Ishikawa (cell line): ENCODE measurements at regions not wholly inside any gene's neighbourhood (a gene's known extent, or its start where the extent isn't known, plus 50 kb on each side); places are given as distances from the start of the nearest gene placed in this dataset.

Source experiments
- CEBPB ChIP-seq: IDR thresholded peaks from 2 replicates; pipeline ENCODE4 v1.6.1; 2012
- CREB1 ChIP-seq: IDR thresholded peaks from 2 replicates; pipeline ENCODE4 v1.6.1; 2012; ENCODE audit warnings: low read depth
- EGR1 ChIP-seq: IDR thresholded peaks from 2 replicates; pipeline ENCODE4 v1.6.1; 2012
- EP300 ChIP-seq: IDR thresholded peaks from 2 replicates; pipeline ENCODE4 v1.6.1; 2012; ENCODE audit warnings: borderline replicate concordance
- FOXM1 ChIP-seq: IDR thresholded peaks from 2 replicates; pipeline ENCODE4 v1.6.1; 2012; ENCODE audit warnings: low read depth, borderline replicate concordance
- TAF1 ChIP-seq: IDR thresholded peaks from 2 replicates; pipeline ENCODE4 v1.6.1; 2012; ENCODE audit warnings: low read depth, mild to moderate bottlenecking
- TCF12 ChIP-seq: IDR thresholded peaks from 2 replicates; pipeline ENCODE4 v1.6.1; 2012; ENCODE audit warnings: low read depth
- TEAD4 ChIP-seq: IDR thresholded peaks from 2 replicates; pipeline ENCODE4 v1.6.1; 2012
- YY1 ChIP-seq: IDR thresholded peaks from 2 replicates; pipeline ENCODE4 v1.6.1; 2012; ENCODE audit warnings: low read depth
- TF ChIP-seq, protein P1 (sequence below): IDR thresholded peaks from 2 replicates; pipeline ENCODE4 v1.6.1; 2012
- TF ChIP-seq, protein P2 (sequence below): IDR thresholded peaks from 2 replicates; pipeline ENCODE4 v1.6.1; 2012; ENCODE audit warnings: low read depth, mild to moderate bottlenecking

DNA sequence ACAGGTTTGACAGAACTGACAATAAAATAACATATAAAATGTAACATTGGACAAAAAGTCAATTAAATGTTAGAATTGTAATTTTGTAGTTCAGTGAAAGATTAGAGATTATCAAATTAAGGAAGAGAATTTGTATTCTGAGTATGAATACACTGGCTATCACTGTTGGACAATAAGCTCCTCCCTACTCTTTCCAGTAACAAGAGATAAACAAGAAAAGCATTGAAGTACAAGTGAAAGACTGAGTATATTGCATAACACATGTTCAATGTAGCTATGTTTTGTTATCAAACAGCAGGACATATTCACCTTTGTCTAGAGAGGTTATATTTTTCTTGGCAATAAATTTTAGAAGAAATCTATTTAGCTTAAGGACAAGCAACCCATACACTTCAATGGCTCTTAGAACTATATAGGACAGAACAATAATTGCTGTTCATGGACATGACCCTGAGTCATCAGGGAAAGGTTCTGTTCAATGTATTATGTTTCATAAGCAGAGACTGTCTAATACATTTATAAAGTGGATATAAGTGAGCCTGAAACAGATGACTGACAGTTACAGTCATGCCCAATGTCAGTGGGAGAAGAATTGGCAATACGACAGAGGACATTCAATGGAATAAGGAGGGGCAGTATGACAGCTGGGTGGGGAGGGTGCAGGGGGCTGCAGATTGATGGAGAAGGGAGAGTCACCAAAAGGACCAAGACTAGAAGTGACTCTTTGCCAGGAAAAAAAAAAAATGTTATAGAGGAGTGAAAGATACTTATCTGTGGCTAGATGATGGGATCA, 520.4 kb downstream of the FRK start:
- TF ChIP-seq TCF12, result no peak
- TF ChIP-seq TAF1, result no peak
- TF ChIP-seq EGR1, result no peak
- TF ChIP-seq EP300, result no peak
- no peak for TF ChIP-seq YY1
- TF ChIP-seq, protein P1, sequence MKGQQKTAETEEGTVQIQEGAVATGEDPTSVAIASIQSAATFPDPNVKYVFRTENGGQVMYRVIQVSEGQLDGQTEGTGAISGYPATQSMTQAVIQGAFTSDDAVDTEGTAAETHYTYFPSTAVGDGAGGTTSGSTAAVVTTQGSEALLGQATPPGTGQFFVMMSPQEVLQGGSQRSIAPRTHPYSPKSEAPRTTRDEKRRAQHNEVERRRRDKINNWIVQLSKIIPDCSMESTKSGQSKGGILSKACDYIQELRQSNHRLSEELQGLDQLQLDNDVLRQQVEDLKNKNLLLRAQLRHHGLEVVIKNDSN, result no peak
- no peak for TF ChIP-seq CEBPB
- TF ChIP-seq, protein P2, sequence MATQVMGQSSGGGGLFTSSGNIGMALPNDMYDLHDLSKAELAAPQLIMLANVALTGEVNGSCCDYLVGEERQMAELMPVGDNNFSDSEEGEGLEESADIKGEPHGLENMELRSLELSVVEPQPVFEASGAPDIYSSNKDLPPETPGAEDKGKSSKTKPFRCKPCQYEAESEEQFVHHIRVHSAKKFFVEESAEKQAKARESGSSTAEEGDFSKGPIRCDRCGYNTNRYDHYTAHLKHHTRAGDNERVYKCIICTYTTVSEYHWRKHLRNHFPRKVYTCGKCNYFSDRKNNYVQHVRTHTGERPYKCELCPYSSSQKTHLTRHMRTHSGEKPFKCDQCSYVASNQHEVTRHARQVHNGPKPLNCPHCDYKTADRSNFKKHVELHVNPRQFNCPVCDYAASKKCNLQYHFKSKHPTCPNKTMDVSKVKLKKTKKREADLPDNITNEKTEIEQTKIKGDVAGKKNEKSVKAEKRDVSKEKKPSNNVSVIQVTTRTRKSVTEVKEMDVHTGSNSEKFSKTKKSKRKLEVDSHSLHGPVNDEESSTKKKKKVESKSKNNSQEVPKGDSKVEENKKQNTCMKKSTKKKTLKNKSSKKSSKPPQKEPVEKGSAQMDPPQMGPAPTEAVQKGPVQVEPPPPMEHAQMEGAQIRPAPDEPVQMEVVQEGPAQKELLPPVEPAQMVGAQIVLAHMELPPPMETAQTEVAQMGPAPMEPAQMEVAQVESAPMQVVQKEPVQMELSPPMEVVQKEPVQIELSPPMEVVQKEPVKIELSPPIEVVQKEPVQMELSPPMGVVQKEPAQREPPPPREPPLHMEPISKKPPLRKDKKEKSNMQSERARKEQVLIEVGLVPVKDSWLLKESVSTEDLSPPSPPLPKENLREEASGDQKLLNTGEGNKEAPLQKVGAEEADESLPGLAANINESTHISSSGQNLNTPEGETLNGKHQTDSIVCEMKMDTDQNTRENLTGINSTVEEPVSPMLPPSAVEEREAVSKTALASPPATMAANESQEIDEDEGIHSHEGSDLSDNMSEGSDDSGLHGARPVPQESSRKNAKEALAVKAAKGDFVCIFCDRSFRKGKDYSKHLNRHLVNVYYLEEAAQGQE, result no peak
- TF ChIP-seq FOXM1, result no peak
- no peak for TF ChIP-seq TEAD4
- TF ChIP-seq CREB1, result no peak
